ENCODE measurements at regions not wholly inside any gene's neighbourhood (a gene's known extent, or its start where the extent isn't known, plus 50 kb on each side); places are given as distances from the start of the nearest gene placed in this dataset.

GRCh38 chr10:90229486-90229885, 528.1 kb downstream of the KIF20B start:
- TF ChIP-seq, protein P1, sequence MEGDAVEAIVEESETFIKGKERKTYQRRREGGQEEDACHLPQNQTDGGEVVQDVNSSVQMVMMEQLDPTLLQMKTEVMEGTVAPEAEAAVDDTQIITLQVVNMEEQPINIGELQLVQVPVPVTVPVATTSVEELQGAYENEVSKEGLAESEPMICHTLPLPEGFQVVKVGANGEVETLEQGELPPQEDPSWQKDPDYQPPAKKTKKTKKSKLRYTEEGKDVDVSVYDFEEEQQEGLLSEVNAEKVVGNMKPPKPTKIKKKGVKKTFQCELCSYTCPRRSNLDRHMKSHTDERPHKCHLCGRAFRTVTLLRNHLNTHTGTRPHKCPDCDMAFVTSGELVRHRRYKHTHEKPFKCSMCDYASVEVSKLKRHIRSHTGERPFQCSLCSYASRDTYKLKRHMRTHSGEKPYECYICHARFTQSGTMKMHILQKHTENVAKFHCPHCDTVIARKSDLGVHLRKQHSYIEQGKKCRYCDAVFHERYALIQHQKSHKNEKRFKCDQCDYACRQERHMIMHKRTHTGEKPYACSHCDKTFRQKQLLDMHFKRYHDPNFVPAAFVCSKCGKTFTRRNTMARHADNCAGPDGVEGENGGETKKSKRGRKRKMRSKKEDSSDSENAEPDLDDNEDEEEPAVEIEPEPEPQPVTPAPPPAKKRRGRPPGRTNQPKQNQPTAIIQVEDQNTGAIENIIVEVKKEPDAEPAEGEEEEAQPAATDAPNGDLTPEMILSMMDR (conservative IDR thresholded peaks at IDR 0.05; ENCODE audit: low read depth, low read length) = no peak
- TF ChIP-seq EZH2 (IDR thresholded peaks at IDR 0.05; ENCODE audit: low read length, unreplicated experiment) = no peak
- no peak for TF ChIP-seq EZH2phosphoT487 (IDR thresholded peaks at IDR 0.05; ENCODE audit: borderline replicate concordance, low read length)
